ENCODE measurements at regions not wholly inside any gene's neighbourhood (a gene's known extent, or its start where the extent isn't known, plus 50 kb on each side); places are given as distances from the start of the nearest gene placed in this dataset.

GRCh38 chr4:152039023-152039481 is 278.2 kb upstream of the GATB start:
- ATAC-seq, result no peak
- no peak for TF ChIP-seq CTCF (IDR thresholded peaks at IDR 0.05)
- Histone ChIP-seq H3K9me3 (no peaks in the 10 kb centered on the region), H3K27me3 (ENCODE audit: low read depth) (no peaks in the 10 kb centered on the region), H3K27ac (no peak overlapping the region), H3K4me3 (no peak overlapping the region), H3K36me3 (no peaks in the 10 kb centered on the region), H3K4me1 (no peaks in the 10 kb centered on the region)
- no peak for DNase-seq
- intact Hi-C loops (cut with DNase I), result no loop called here

- Histone ChIP-seq H3K27ac (no peak overlapping the region), H3K9me3 (no peaks in the 10 kb centered on the region), H3K4me1 (no peaks in the 10 kb centered on the region), H3K27me3 (ENCODE audit: low read depth) (no peaks in the 10 kb centered on the region), H3K4me3 (no peak overlapping the region), H3K36me3 (no peaks in the 10 kb centered on the region)
- DNase-seq (no peak), ATAC-seq (no peak)
- TF ChIP-seq CTCF (IDR thresholded peaks at IDR 0.05), result no peak
- intact Hi-C loops (cut with DNase I), result no loop called here
Observed at GRCh38 chr4:152038238-152038637, 277.4 kb upstream of the GATB start.

- H3K9me3 ChIP-seq, result no peaks in the 10 kb centered on the region
- no peaks in the 10 kb centered on the region for H3K4me1 ChIP-seq
- TF ChIP-seq CTCF (IDR thresholded peaks at IDR 0.05), result no peak
- H3K27ac ChIP-seq, result no peak overlapping the region
- DNase-seq (no peak), ATAC-seq (no peak)
- H3K27me3 ChIP-seq (ENCODE audit: low read depth), result no peaks in the 10 kb centered on the region
- intact Hi-C loops (cut with DNase I), result no loop called here
- no peak overlapping the region for H3K4me3 ChIP-seq
- H3K36me3 ChIP-seq, result no peaks in the 10 kb centered on the region
Observed at GRCh38 chr4:152037435-152037834, 276.6 kb upstream of the GATB start.

GRCh38 chr4:152033621-152034020 is 272.8 kb upstream of the GATB start:
- Histone ChIP-seq H3K27me3 (ENCODE audit: low read depth) (no peaks in the 10 kb centered on the region), H3K27ac (no peak overlapping the region), H3K36me3 (no peaks in the 10 kb centered on the region), H3K9me3 (no peaks in the 10 kb centered on the region), H3K4me3 (no peak overlapping the region), H3K4me1 (no peaks in the 10 kb centered on the region)
- ATAC-seq (no peak), DNase-seq (no peak)
- intact Hi-C loops (cut with DNase I), result no loop called here
- no peak for TF ChIP-seq CTCF (IDR thresholded peaks at IDR 0.05)

- no peaks in the 10 kb centered on the region for H3K27me3 ChIP-seq (ENCODE audit: low read depth)
- TF ChIP-seq CTCF (IDR thresholded peaks at IDR 0.05), result no peak
- no peak for DNase-seq
- H3K9me3 ChIP-seq, result no peaks in the 10 kb centered on the region
- H3K4me3 ChIP-seq, result no peak overlapping the region
- H3K27ac ChIP-seq, result no peak overlapping the region
- no peaks in the 10 kb centered on the region for H3K36me3 ChIP-seq
- no peak for ATAC-seq
- intact Hi-C loops (cut with DNase I), result no loop called here
- H3K4me1 ChIP-seq, result no peaks in the 10 kb centered on the region
Observed at GRCh38 chr4:152032722-152033131, 271.9 kb upstream of the GATB start.

GRCh38 chr4:152029631-152030030 is 268.8 kb upstream of the GATB start:
- no peak for DNase-seq
- TF ChIP-seq CTCF (IDR thresholded peaks at IDR 0.05), result no peak
- Histone ChIP-seq H3K36me3 (no peaks in the 10 kb centered on the region), H3K27ac (no peak overlapping the region), H3K9me3 (no peaks in the 10 kb centered on the region), H3K27me3 (ENCODE audit: low read depth) (no peaks in the 10 kb centered on the region), H3K4me3 (no peak overlapping the region), H3K4me1 (no peaks in the 10 kb centered on the region)
- intact Hi-C loops (cut with DNase I), result no loop called here
- ATAC-seq, result no peak
